Mononuclear cell (primary cell): ENCODE measurements at regions not wholly inside any gene's neighbourhood (a gene's known extent, or its start where the extent isn't known, plus 50 kb on each side); places are given as distances from the start of the nearest gene placed in this dataset.
"Not testable (repeated sequence)": the region's sequence is repeated elsewhere in the genome, so short reads cannot be mapped to it uniquely, and the experiment has no call there.

ENCODE experiments used
- H3K27me3 ChIP-seq: 2 replicates; pipeline ENCODE4 v1.6.0; 2011; ENCODE audit warnings: low read length, control low read depth; ENCODE audit not compliant: insufficient read depth
- H3K4me1 ChIP-seq: 2 replicates; pipeline ENCODE4 v1.5.1; 2011; ENCODE audit warnings: mild to moderate bottlenecking, low read length, control low read depth; ENCODE audit not compliant: insufficient read depth
- H3K4me3 ChIP-seq: 2 replicates; pipeline ENCODE4 v1.5.1; 2011; ENCODE audit warnings: mild to moderate bottlenecking, low read length, moderate library complexity
- H3K9me3 ChIP-seq: 2 replicates; pipeline ENCODE4 v1.5.1; 2011; ENCODE audit warnings: low read depth, mild to moderate bottlenecking, control low read depth, low read length

DNA sequence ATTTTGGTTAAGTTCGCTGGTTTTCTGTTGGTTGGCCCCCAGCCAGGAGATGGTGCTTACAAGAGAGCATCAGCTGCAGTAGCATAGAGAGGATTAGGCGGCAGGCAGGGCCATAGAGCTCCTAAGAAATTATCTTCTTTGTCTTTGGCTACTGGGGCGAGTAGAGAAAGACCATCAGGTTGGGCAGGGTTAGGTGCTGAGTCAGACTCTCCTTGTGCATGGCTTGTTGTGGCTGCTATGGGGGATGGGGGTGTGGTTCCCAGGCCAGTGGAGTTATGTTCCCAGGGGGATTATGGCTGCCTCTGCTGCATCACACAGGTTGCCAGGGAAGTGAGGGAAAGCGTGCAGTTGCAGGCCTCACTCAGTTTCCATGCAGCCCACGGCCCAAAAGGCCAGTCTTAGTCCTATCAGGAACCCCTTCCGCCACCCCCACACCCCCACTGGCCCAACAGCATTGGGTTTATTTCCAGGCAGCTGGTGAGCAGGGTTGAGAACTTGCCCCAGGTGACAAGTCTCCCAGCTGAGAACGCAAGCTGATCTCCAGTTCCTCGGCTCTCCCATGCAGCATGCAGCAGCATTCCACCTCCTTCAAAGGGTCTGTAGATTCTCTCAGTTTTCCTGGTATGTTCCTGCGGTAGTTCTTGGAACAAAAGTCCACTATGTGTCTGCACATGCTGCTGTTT lies 243.7 kb downstream of the UTRN start:
- Histone ChIP-seq H3K4me3 (no peak overlapping the region), H3K4me1 (no peaks in the 10 kb centered on the region), H3K27me3 (no peaks in the 10 kb centered on the region), H3K9me3 (no peaks in the 10 kb centered on the region)

DNA sequence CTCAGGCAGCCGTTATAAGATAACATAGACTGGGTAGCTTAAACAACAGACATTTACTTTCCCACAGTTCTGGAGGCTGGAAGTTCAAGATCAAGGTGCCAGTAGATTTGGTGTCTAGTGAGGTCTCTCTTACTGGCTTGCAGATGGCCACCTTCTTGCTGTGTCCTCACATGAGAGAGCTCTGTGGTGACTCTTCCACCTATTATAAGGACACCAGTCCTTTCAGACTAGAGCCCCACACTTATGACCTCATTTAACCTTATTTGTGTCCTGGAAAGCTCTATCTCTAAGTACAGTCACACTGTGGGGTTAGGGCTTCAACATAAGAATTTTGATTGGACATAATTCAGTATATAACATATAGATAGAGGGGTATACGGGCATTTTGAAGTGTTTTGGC lies 245.0 kb downstream of the UTRN start:
- Histone ChIP-seq H3K4me3 (no peak overlapping the region), H3K9me3 (no peaks in the 10 kb centered on the region)

DNA sequence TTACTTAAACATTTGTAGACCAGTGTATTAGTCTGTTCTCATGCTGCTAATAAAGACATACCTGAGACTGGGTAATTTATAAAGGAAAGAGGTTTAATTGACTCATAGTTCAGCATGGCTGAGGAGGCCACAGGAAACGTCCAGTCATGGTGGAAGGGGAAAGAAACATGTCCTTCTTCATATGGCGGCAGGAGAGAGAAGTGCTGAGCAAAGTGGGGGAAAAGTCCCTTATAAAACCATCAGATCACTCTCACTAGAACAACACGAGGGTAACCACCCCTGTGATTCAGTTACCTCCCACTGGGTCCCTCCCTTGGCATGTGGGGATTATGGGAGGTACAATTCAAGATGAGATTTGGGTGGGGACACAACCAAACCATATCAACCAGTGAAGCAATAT lies 247.1 kb downstream of the UTRN start:
- H3K27me3 ChIP-seq, H3K4me1 ChIP-seq: not testable (repeated sequence)

More for the DNA sequence above, 245.0 kb downstream of the UTRN start:
- H3K27me3 ChIP-seq: no peaks in the 10 kb centered on the region
- H3K4me1 ChIP-seq: no peaks in the 10 kb centered on the region

DNA sequence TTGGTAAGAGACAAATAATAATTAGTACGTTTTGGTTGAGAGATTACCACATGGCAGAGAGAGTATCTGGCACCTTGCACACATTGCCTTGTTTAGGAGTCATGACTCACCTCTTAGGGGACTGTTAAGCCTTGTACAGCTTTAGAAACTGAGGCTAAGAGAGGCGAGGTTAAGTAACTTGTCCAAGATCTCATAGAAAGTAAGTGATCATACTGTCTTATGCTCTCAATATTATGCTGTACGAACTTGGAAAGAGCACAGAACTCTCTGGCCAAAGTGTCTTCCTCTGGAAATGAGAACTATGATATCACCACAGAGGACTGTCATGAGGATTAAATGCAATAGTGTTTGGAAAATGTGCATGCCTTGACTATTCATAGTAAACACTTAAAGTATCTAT lies 249.0 kb downstream of the UTRN start:
- Histone ChIP-seq H3K4me3 (no peak overlapping the region), H3K4me1 (no peaks in the 10 kb centered on the region), H3K9me3 (no peaks in the 10 kb centered on the region), H3K27me3 (no peaks in the 10 kb centered on the region)

More for the DNA sequence above, 247.1 kb downstream of the UTRN start:
- not testable (repeated sequence) for H3K4me3 ChIP-seq, H3K9me3 ChIP-seq

DNA sequence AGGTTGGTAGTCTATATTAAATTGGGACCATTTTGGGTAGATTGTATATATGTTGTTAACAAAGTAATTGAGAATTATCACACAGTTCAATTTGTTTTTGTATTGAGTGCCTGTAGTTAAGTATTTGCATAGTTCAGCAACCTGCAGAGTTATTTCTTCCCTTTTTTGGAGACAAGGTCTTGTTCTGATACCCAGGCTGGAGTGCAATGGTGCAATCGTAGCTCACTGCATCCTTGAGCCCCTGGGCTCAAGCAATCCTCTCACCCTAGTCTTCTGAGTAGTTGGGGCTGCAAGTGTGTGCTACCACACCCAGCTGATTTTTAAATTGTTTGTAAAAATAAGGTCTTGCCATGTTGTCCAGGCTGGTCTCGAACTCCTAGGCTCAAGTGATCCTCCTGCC lies 250.5 kb downstream of the UTRN start:
- Histone ChIP-seq H3K4me1 (no peaks in the 10 kb centered on the region), H3K9me3 (no peaks in the 10 kb centered on the region), H3K4me3 (no peak overlapping the region), H3K27me3 (no peaks in the 10 kb centered on the region)

DNA sequence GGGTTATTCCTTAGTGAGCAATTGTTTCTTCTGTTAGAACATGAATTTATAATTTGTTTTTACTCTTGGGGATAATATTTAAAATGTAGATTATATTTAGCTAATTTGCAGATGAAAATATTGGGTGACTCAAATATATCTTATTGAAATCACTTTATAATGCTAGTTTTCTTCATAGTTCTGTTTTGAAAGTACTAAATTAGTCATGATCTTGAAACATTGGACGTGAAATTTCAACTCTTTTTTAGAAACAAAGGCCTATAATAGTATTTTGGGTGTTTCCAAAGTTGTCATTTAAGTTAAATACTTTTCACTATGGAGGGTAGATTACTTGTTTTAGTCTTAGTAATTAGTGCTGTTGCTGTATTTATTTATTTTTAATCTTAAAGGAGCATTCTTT lies 250.9 kb downstream of the UTRN start:
- no peak overlapping the region for H3K4me3 ChIP-seq
- H3K9me3 ChIP-seq: no peaks in the 10 kb centered on the region
- H3K4me1 ChIP-seq: no peaks in the 10 kb centered on the region
- H3K27me3 ChIP-seq: no peaks in the 10 kb centered on the region

DNA sequence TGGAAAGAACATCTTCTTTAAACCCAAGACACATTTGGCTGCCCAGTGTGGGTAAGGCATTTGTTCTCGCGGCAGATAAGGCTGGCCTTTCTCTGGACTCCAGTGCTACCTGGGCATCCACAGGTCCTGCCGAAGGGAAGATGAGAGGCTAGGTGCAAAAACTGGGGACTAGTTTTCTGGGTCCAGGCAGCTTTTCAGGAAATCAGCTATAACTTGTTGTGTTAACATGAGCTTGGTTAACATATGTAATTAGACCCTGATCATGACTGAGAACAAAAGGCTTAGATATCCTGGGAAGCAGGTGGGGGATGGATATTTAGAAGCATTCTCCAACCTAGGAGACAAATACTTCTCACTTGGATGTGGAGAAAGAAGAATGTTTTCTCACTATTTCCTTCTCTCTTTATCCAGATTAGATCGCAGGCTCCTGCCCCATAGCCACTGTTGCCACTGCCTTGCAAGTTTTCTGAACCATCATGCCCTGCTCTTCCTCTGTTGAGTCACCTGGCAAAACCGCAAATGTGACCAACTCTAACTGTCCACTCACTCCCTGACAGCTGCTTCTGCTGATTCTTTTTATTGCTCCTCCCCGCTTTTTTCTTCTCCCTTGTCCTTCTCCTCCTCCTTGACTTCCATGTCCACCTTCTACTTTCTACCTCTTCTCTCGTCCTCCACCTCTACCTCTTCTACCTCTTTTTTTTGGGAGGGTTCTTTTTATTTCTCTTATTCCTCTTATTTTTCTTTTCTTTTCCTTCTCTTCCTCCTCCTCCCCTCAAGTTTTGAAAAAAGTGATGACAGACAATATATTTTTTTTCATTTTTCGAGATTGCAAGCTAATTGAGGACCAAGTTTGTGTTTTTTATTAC lies 258.1 kb downstream of the UTRN start:
- H3K9me3 ChIP-seq: no peaks in the 10 kb centered on the region
- peaks cover 3% of the 10 kb centered on the region for H3K4me1 ChIP-seq
- no peaks in the 10 kb centered on the region for H3K27me3 ChIP-seq
- H3K4me3 ChIP-seq: no peak overlapping the region

DNA sequence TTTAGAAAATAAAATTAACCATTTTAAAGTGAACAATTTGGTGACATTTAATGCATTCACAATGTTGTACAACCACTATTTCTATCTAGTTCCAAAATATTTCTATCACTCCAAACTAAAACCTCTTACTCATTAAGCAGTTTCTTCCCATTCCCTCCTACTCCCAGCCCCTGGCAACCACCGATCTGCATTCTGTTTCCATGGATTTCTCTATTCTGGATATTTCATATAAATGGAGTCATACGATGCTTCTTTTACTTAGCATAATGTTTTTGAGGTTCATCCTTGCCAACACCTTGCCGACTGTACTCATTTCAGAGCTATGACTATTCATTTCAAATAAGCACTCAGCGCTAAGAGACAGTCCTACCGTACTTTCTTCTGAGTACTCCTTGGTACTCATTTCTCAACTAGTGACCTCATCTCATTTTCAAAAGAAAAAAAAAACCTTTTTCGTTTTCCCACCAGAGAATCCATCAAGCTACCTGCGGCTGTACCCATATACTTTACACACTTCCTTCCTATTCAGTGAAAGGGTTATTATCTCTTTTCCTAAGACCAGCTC lies 259.2 kb downstream of the UTRN start:
- H3K4me3 ChIP-seq: no peak overlapping the region
- peaks cover 3% of the 10 kb centered on the region for H3K4me1 ChIP-seq
- H3K9me3 ChIP-seq: no peaks in the 10 kb centered on the region
- no peaks in the 10 kb centered on the region for H3K27me3 ChIP-seq

DNA sequence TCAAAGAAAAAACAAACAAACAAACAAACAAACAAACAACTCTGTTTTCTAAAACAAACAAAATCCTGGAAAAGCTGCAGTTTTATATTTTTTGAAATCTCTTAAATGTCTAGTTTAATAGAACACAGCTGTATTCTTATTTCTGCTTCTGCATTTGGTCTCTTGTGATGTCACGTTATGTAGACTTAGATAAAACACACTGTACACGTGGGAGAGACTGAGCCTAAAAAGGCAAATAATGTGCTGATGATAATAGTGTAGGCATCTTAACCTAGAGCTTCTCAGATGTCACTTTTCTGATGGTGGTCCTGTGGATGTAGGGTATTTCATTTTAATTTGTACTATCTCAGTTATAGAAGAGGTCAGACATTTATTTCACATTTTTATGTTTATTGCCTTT lies 261.7 kb downstream of the UTRN start:
- Histone ChIP-seq H3K27me3 (no peaks in the 10 kb centered on the region), H3K4me3 (no peak overlapping the region), H3K4me1 (peaks cover 3% of the 10 kb centered on the region), H3K9me3 (no peaks in the 10 kb centered on the region)

DNA sequence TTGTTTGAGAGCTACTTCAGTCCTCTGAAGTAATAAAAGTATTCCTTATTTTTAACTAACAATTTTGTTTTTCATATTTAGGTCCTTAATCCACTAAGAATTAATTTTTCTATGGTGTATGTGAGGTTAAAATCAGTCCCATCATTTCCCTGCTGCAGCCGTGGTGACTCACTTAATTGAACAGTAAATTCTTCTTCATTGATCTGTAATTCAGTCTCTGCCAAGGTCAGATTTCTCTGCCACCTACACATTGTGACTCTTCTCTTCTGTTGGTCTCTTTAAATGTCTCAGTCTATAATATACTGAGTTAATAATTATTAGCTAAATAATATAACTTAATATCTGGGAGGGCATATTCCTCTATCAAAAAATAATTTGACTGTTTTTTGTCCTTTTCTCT lies 262.3 kb downstream of the UTRN start:
- Histone ChIP-seq H3K4me3 (no peak overlapping the region), H3K4me1 (peaks cover 3% of the 10 kb centered on the region), H3K9me3 (no peaks in the 10 kb centered on the region), H3K27me3 (no peaks in the 10 kb centered on the region)

DNA sequence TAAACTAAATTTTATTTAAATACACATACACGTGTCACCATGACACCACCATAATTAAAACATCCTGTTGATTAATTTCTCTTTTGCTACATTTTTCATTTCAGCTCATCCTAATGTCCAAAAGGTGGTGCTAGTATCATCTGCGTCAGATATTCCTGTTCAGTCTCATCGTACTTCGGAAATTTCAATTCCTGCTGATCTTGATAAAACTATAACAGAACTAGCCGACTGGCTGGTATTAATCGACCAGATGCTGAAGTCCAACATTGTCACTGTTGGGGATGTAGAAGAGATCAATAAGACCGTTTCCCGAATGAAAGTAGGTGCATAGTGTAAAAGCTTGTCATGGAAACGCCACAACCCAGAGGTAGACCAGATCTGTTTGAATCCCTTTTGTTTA lies 263.4 kb downstream of the UTRN start:
- no peaks in the 10 kb centered on the region for H3K9me3 ChIP-seq
- H3K4me3 ChIP-seq: no peak overlapping the region
- no peaks in the 10 kb centered on the region for H3K4me1 ChIP-seq
- H3K27me3 ChIP-seq: no peaks in the 10 kb centered on the region

DNA sequence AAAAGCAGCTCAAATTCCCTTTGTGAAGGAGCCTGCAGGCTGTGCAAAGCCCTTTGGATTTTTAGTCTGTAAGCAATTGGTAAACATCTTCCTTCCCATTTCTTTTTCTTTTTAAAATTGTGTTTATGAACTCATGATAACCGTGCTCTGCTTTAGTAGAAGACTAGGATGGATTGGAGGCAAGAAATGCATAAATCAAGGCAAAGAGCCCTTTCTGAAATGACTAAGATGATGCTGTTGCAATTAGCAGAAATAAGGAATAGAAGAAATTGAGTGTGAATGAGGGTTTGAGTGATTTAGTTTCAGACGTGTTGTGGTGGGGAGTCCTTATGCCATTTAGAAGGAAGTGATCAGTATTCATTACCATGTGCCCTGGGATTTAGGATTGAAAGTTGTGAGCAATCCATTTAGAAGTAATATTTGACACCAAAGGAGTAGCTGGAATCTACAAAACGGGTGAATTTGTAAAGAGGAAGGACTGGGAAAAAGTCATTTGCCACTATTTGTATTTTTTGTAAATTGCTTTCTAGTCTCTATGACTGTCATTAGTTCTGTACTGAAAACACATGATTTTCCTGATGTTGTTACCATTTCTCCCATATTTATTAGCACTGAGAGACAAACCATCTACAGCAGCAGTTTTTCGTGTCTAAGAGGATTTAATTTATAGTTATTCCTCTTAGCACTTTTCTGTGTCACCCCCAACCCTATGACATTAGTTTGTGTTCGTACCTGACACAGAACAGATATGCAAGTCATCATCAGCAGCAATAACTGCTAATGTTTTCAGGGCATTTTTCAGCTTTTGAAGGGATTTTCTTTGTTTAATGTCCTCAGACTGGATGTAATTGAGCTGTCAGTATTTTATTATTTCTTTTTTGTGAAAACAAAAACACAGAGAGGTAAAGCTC lies 265.0 kb downstream of the UTRN start:
- Histone ChIP-seq H3K4me3 (no peak overlapping the region), H3K27me3 (no peaks in the 10 kb centered on the region), H3K9me3 (no peaks in the 10 kb centered on the region), H3K4me1 (no peaks in the 10 kb centered on the region)

DNA sequence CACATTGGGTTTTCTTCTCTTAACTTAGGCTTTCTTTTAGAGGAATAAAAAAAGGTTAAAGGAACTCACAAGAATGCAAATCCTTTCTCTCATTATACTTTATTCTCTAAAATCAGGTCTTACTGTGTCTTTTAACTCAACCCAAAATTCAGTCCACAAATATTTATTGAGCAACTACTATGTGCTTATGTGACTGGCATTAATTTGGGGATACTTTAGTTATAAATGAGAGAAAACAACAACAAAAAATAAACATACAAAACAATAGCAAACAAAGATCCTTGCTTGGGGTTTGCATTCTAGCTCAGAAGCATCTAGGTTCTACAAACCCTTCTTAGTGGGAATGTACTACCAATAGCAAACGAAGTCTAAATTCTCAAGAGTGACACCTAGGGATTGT lies 266.2 kb downstream of the UTRN start:
- Histone ChIP-seq H3K9me3 (no peaks in the 10 kb centered on the region), H3K27me3 (no peaks in the 10 kb centered on the region), H3K4me1 (no peaks in the 10 kb centered on the region), H3K4me3 (no peak overlapping the region)

DNA sequence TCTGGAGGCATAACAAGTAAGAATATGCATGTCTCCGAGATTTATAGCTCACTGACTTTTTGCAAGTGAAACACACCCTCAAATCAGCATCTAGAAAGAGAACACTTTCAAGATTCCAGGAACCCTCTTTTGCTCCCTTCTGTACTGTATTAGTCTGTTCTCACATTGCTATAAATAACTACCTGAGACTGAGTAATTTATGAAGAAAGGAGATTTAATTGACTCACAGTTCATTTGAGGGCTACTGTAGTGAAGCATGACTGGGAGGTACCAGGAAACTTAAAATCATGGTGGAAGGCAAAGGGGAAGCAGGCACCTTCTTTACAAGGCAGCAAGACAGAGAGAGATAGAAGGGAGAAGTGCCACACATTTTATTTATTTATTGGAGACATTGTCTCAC lies 269.9 kb downstream of the UTRN start:
- no peaks in the 10 kb centered on the region for H3K4me1 ChIP-seq
- H3K4me3 ChIP-seq: no peak overlapping the region
- no peaks in the 10 kb centered on the region for H3K9me3 ChIP-seq
- H3K27me3 ChIP-seq: no peaks in the 10 kb centered on the region
